Urinary bladder (tissue), 3 donors: ENCODE measurements at regions not wholly inside any gene's neighbourhood (a gene's known extent, or its start where the extent isn't known, plus 50 kb on each side); places are given as distances from the start of the nearest gene placed in this dataset.

Source experiments
- DNase-seq: peaks from one replicate; pipeline ENCODE4 v3.0.0-alpha.2; 2015; ENCODE audit errors: extremely low spot score
- H3K27ac ChIP-seq: one replicate; pipeline ENCODE4 v1.5.1; 2013; ENCODE audit warnings: low read depth, mild to moderate bottlenecking, moderate library complexity
- H3K36me3 ChIP-seq: one replicate; pipeline ENCODE4 v1.6.1; 2013; ENCODE audit warnings: mild to moderate bottlenecking, moderate library complexity; ENCODE audit not compliant: insufficient read depth
- H3K4me1 ChIP-seq: one replicate; pipeline ENCODE4 v1.6.1; 2013; ENCODE audit warnings: mild to moderate bottlenecking, moderate library complexity; ENCODE audit not compliant: insufficient read depth
- H3K4me3 ChIP-seq: one replicate; pipeline ENCODE4 v1.5.1; 2013; ENCODE audit warnings: low read depth, low read length
- WGBS: extraction: QIAGEN DNeasy Blood & Tissue Kit; methylation state at CpG from one replicate; pipeline ENCODE4 v1.1.7; 2013; 5-methylcytosine and 5-hydroxymethylcytosine counted together
- donor health status: healthy with polysubstance abuse.
- donor health status: healthy.

DNA sequence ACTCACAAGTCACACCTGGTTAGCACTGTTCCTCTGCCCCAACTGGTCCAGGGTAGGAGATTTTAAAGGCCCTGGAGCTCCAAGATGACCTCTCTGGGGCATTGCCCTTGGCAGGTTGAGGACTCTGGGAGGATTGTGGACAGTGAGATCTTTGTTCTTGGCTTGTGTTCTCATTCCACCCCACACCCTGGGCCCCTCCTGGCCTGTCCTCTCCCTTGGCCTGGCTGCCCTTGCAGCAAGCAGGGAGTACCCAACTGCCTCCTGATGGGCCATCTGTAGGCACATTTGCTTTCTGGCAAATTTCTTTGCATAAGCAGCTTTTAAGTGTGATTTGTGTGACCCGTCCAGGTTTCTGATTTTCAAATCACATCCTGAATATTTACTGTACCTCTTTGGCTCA, 239.6 kb downstream of the UTP18 start:
- Histone ChIP-seq H3K4me1 (no peaks in the 10 kb centered on the region), H3K4me3 (no peak overlapping the region), H3K36me3 (no peaks in the 10 kb centered on the region), H3K27ac (no peak overlapping the region)
- WGBS = 72% methylated on average over 1 of the region's 1 CpG
- no peak for DNase-seq

DNA sequence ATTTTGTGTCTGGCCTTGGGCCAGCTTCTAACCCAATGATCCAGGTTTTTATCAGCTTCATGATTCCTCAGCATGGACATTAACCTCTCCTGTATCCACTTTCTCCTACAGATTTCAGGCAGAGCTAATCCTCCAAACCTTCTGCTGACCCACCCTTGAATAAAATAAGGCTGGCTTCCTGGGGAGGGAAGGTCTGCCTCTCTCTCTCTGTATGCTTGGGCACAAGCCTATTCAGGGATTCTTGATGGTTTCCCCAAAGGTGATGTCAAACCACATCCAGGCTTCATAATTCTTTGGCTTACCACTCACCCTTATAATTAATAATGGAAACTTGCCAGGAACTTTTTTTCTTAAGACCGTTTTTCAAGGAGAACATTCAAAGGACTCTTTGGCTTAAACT, 240.1 kb downstream of the UTP18 start:
- Histone ChIP-seq H3K27ac (no peak overlapping the region), H3K4me3 (no peak overlapping the region), H3K4me1 (no peaks in the 10 kb centered on the region), H3K36me3 (no peaks in the 10 kb centered on the region)
- 36% methylated on average over 1 of the region's 1 CpG for WGBS
- peak; percentile 10 for DNase-seq

DNA sequence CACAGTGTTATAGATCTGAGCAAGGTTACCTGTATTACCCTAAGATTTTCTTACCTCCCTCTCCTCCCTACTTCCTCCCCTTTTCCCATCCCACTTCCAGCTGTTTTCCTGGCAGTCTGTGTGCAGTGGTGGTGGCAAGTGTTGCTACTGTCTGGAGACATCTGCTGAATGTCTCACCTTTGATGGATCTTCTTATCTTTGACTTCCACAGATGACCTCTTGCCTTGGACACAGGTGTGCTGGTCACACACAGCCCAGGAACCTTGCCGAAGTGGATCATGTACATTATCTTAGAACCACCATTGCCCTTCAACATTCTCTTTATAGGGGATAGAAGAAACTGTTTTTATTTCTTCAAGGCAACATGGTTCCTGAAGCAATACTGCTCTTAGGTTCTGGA, 245.1 kb downstream of the UTP18 start:
- DNase-seq = no peak
- WGBS = 90% methylated on average over 1 of the region's 1 CpG
- Histone ChIP-seq H3K27ac (no peak overlapping the region), H3K4me3 (no peak overlapping the region), H3K36me3 (no peaks in the 10 kb centered on the region), H3K4me1 (no peaks in the 10 kb centered on the region)

DNA sequence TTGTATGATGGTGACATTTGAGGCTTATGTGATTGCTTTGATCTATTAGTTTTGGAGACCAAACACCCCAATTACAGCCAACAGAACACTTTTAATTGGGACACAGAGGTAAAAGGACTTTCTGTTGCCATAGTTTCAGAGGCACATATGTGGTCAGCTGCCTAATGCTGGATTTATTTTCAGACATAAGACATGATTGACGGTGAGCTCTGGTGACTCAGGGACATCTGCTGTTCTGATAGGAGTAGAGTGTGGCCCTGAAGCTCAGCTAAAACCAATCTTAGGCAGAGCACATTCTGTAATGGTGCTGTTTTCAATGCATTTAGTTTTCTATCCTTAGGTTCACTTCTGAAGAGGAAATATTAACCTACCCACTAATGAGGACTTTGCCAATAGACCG, 247.1 kb downstream of the UTP18 start:
- Histone ChIP-seq H3K36me3 (no peaks in the 10 kb centered on the region), H3K27ac (no peak overlapping the region), H3K4me3 (no peak overlapping the region), H3K4me1 (no peaks in the 10 kb centered on the region)
- DNase-seq = no peak
- 79% methylated on average over 2 of the region's 2 CpGs for WGBS

DNA sequence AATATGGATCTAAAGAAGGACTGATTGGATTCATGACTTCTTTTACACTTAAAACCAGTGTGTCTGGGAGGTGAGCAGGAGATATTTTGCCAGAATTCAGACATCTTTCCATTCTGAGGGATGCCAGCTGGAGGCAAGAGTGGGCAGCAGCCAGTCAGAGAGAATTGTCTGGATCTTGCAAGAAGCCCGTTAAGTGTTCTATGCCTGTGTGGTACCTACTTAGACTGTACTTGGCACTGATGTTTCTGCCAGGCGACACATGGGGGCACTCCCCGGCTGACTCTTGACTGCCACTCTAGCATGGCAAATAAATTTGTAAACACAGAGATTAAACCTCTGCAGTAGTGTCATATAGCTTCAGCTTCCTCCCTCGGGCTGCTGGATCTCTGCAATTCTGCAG, 247.7 kb downstream of the UTP18 start:
- 67% methylated on average over 4 of the region's 4 CpGs for WGBS
- no peak for DNase-seq

DNA sequence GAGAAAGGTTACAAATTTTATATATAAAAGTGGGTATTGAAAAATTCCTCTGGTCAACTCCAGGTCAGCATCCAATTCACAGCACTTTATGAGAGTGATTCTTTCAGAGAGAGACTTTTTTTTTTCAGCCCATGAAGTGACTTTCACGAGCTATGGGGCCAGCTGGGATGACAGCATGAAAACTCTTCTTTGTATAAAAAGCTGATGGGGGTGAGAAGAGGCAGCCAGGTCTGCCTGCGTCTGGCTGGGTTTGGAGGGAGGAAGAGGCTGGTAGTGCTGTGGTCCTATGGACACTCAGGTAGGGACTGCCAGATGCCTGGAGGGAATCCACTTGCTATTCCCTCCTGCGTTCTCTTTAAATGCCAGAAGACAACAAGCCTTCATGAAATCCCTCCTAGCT, 250.6 kb downstream of the UTP18 start:
- no peak for DNase-seq
- H3K36me3 ChIP-seq = no peaks in the 10 kb centered on the region
- H3K4me1 ChIP-seq = no peaks in the 10 kb centered on the region
- no peak overlapping the region for H3K27ac ChIP-seq
- H3K4me3 ChIP-seq = no peak overlapping the region
- WGBS = 64% methylated on average over 3 of the region's 3 CpGs

More for the DNA sequence above, 247.7 kb downstream of the UTP18 start:
- Histone ChIP-seq H3K36me3 (no peaks in the 10 kb centered on the region), H3K27ac (no peak overlapping the region), H3K4me1 (no peaks in the 10 kb centered on the region), H3K4me3 (no peak overlapping the region)

DNA sequence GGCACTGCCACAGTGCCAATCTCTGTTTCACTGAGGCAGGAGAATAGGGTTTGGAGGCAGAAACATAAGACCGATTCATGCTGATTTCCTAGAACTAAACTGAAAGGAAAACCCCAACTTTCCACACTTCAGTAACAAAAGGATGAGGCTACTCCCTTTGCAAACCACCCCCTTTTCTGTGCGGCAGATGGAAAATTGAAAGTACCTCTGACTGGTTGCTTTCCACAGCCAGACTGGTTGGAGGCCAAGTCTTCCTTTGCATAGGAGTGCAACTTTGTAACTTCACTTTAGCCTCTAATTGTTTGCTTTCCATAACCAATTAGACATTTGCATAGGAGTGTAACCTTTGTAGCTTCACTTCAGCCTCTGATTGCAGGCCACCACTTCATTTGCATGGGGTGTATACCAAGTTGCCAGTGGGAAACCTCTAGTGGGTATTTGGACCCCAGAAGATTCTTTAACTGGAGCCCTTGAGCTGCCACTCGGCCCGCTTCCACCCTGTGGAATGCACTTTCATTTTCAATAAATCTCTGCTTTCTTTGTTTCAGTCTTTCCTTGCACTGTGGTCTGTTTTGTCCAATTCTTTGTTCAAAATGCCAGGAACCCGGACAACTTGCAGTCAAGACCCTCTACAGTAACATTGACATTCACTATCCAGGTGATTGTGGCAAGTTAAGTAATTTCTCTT, 252.0 kb downstream of the UTP18 start:
- no peak for DNase-seq

DNA sequence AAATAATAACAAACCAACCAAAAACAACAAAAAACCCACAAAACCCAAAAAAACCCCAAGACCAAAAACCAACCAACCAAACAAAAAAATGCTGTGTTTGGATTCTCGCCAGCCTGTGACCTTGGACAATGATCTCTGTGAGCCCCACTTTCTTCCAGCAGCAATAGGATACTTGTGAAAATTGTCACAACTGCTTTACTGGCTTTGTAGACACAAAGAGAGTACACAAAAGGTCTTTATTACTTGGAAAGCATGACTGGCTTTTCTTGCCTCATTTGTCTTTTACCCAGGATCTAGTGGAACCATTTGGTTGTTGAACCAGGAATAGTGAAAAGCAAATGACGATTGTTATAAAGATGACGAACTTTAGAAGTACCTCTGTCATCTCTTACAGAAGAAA, 256.6 kb downstream of the UTP18 start:
- no peaks in the 10 kb centered on the region for H3K4me1 ChIP-seq
- 74% methylated on average over 3 of the region's 3 CpGs for WGBS
- no peaks in the 10 kb centered on the region for H3K36me3 ChIP-seq
- no peak overlapping the region for H3K27ac ChIP-seq
- H3K4me3 ChIP-seq = no peak overlapping the region
- no peak for DNase-seq

More for the DNA sequence above, 252.0 kb downstream of the UTP18 start:
- Histone ChIP-seq H3K4me1 (no peaks in the 10 kb centered on the region), H3K36me3 (no peaks in the 10 kb centered on the region), H3K4me3 (no peak overlapping the region), H3K27ac (no peak overlapping the region)
- 83% methylated on average over 5 of the region's 5 CpGs for WGBS

DNA sequence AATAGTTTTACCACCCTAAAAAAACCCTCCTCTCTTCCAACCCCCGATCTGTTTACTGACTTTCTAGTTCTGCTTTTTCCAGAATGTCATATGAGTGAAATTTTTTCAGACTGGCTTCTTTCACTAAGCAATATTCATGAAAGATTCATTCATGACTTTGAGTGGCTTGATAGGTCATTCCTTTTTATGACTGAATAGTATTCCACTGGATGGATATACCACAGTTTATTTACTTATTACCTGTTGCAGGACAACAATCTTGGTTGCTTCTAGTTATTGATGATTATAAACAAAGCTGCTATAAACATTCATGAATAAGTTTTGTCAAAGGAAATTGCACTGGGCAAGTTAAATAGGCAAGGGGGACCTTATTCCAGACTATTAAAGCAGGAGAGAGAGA, 264.2 kb downstream of the UTP18 start:
- Histone ChIP-seq H3K4me1 (no peaks in the 10 kb centered on the region), H3K27ac (no peak overlapping the region), H3K36me3 (no peaks in the 10 kb centered on the region), H3K4me3 (no peak overlapping the region)
- no peak for DNase-seq
- 90% methylated on average over 1 of the region's 1 CpG for WGBS

DNA sequence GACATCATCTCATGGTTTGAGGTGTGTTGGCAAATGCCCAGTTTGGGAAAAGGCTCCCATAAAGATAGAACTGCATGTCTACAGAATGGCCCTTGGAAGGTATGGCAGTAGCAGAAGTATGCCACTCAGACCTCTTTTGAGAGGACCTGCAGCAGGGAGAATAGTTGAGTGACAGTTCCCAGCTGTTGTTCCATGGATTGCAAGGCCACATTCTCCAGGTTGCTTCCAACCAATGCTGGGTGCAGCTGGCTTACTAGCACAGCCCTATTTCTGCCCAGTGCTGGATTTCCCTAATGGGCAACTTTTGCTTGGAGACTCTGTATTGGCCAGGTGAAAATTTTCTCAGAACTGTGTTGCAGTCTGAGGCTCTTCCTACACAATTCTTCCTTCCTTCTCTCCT, 266.2 kb downstream of the UTP18 start:
- no peaks in the 10 kb centered on the region for H3K36me3 ChIP-seq
- no peak overlapping the region for H3K27ac ChIP-seq
- H3K4me3 ChIP-seq = no peak overlapping the region
- DNase-seq = no peak
- H3K4me1 ChIP-seq = no peaks in the 10 kb centered on the region

DNA sequence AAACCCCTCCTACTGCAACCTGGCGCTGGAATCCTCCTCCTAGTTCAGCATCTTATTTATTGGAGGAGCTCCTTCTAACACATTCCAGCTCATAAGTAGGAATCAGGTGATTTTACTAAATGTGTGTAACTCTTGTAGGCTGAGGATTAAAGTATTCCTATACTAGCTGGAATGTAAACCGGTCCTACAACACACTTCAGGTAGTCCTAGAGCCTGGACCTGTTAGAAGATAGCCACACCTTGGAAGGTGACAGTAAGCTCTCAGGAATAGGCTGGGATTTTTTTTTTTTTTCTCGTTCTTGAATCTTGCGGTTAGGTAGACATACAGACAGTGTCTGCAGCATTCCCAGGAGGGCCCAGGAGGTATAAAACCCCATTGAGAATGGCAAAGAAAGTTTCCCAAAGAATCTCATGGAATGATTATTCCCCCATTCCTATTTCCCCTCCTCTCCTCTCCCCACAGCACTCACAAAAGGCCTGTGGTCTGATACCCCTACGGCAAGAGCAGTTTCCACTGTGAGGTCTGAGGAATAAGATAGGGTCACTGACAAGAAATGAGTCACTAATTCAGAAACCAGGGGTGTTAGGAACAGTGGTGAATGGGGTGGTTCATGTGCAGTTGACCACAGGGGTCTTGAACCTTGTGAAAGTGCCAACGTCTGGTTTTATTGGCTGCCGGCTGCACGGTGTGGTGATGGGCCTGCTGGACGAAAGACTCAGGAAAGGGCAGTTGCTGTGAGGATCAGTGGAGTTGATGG, 267.1 kb downstream of the UTP18 start:
- no peaks in the 10 kb centered on the region for H3K4me1 ChIP-seq
- H3K4me3 ChIP-seq = no peak overlapping the region
- WGBS = 66% methylated on average over 9 of the region's 9 CpGs
- no peaks in the 10 kb centered on the region for H3K36me3 ChIP-seq
- DNase-seq = no peak
- H3K27ac ChIP-seq = no peak overlapping the region

DNA sequence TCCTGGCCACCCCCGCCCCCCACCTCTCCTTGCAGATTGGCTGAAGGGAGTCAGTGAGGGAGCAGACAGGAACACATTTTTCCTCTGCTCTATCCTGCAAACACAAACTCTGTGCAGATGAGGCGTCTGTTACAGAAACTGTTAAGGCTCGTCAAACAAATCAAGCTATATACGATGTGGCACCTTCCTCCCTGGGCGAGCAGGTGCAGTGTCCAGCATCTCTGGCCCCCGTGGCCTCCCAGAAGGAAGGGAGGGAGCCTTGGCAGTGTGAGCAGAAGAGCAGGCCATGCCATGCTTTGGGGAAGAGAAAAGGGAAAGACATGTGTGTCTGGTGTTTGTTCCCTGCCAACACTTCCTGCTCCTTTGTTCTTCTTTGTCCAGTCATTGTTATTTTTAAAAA, 267.8 kb downstream of the UTP18 start:
- Histone ChIP-seq H3K27ac (no peak overlapping the region), H3K36me3 (no peaks in the 10 kb centered on the region), H3K4me1 (no peaks in the 10 kb centered on the region), H3K4me3 (no peak overlapping the region)
- no peak for DNase-seq
- WGBS = 66% methylated on average over 6 of the region's 6 CpGs

DNA sequence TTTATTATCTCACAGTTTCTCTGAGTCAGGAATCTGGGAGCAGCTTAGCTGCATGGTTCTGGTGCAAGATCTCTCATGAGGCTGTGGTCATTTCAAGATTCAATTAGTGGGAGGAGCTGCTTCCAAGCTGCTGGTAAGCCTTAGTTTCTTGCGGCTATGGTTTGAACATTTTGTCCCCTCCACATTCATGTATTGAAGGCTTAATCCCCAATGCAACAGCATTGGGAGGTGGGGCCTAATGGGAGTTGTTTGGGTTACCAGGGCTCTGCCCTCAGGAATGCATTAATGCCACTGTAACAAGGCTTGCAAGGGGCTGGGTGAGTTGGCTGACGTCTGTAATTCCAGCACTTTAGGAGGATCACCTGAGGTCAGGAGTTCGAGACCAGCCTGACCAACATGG, 272.9 kb downstream of the UTP18 start:
- 74% methylated on average over 3 of the region's 3 CpGs for WGBS
- Histone ChIP-seq H3K4me1 (no peaks in the 10 kb centered on the region), H3K27ac (no peak overlapping the region), H3K36me3 (no peaks in the 10 kb centered on the region), H3K4me3 (no peak overlapping the region)
- DNase-seq = no peak

DNA sequence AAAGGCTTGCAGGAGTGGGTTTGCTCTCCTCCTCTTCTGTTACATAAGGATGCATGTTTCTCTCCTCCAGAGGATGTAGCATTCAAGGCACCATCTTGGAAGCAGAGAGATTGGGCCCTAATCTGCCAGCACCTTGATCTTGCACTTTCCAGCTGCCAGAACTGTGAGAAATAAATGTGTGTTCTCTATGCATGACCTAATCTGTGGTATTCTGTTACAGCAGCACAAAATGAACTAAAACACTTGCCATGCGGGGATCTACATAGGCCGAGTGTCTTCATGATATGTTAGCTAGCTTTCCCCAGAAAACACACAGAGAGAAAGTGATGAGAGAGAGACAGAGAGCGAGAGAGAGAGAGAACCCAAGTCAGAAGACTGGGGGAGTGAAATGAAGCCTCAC, 273.5 kb downstream of the UTP18 start:
- Histone ChIP-seq H3K4me1 (no peaks in the 10 kb centered on the region), H3K27ac (no peak overlapping the region), H3K4me3 (no peak overlapping the region), H3K36me3 (no peaks in the 10 kb centered on the region)
- WGBS = 92% methylated on average over 3 of the region's 3 CpGs
- DNase-seq = no peak
